ENCODE measurements at regions not wholly inside any gene's neighbourhood (a gene's known extent, or its start where the extent isn't known, plus 50 kb on each side); places are given as distances from the start of the nearest gene placed in this dataset.
"Not testable (repeated sequence)": the region's sequence is repeated elsewhere in the genome, so short reads cannot be mapped to it uniquely, and the experiment has no call there.

GRCh38 chr5:111615054-111615453 is 102.7 kb upstream of the STARD4 start:
- Histone ChIP-seq H3K27ac (no peak overlapping the region), H3K36me3 (no peaks in the 10 kb centered on the region), H3K9me3 (no peaks in the 10 kb centered on the region), H3K4me3 (no peak overlapping the region), H3K27me3 (no peaks in the 10 kb centered on the region), H3K4me1 (no peaks in the 10 kb centered on the region)
- no peak for DNase-seq (ENCODE audit: low spot score in 2 of 2)
- TF ChIP-seq POLR2A (IDR thresholded peaks at IDR 0.05) (no peak), CTCF (IDR thresholded peaks at IDR 0.05) (no peak), POLR2AphosphoS5 (IDR thresholded peaks at IDR 0.05) (no peak)
- intact Hi-C loops (cut with DNase I; ENCODE audit: low total_unique reads): no loop called here

- not testable (repeated sequence) for DNase-seq (ENCODE audit: low spot score in 2 of 2); H3K9me3 ChIP-seq
Measured at GRCh38 chr5:111612013-111612630, 99.8 kb upstream of the STARD4 start.

GRCh38 chr5:111606194-111606593 is 93.9 kb upstream of the STARD4 start:
- H3K9me3 ChIP-seq: no peaks in the 10 kb centered on the region
- no peaks in the 10 kb centered on the region for H3K36me3 ChIP-seq
- H3K27me3 ChIP-seq: no peaks in the 10 kb centered on the region
- TF ChIP-seq POLR2AphosphoS5 (IDR thresholded peaks at IDR 0.05): no peak
- TF ChIP-seq POLR2A (IDR thresholded peaks at IDR 0.05): no peak
- no peak for TF ChIP-seq CTCF (IDR thresholded peaks at IDR 0.05)
- intact Hi-C loops (cut with DNase I; ENCODE audit: low total_unique reads): no loop called here
- DNase-seq (ENCODE audit: low spot score in 2 of 2): no peak
- H3K27ac ChIP-seq: no peak overlapping the region
- H3K4me3 ChIP-seq: no peak overlapping the region
- no peaks in the 10 kb centered on the region for H3K4me1 ChIP-seq

More at GRCh38 chr5:111612013-111612630, 99.8 kb upstream of the STARD4 start:
- intact Hi-C loops (cut with DNase I; ENCODE audit: low total_unique reads); H3K4me1 ChIP-seq; H3K27me3 ChIP-seq; H3K4me3 ChIP-seq; H3K36me3 ChIP-seq; H3K27ac ChIP-seq: not testable (repeated sequence)

- Histone ChIP-seq H3K9me3 (no peaks in the 10 kb centered on the region), H3K27me3 (no peaks in the 10 kb centered on the region), H3K36me3 (no peaks in the 10 kb centered on the region), H3K4me3 (no peak overlapping the region), H3K27ac (no peak overlapping the region), H3K4me1 (no peaks in the 10 kb centered on the region)
- DNase-seq (ENCODE audit: low spot score in 2 of 2): no peak
- intact Hi-C loops (cut with DNase I; ENCODE audit: low total_unique reads): no loop called here
- TF ChIP-seq POLR2AphosphoS5 (IDR thresholded peaks at IDR 0.05): no peak
- TF ChIP-seq POLR2A (IDR thresholded peaks at IDR 0.05): no peak
- TF ChIP-seq CTCF (IDR thresholded peaks at IDR 0.05): no peak
Measured at GRCh38 chr5:111603446-111603827, 91.1 kb upstream of the STARD4 start.

- no peaks in the 10 kb centered on the region for H3K36me3 ChIP-seq
- no peaks in the 10 kb centered on the region for H3K4me1 ChIP-seq
- intact Hi-C loops (cut with DNase I; ENCODE audit: low total_unique reads): no loop called here
- H3K4me3 ChIP-seq: no peak overlapping the region
- H3K9me3 ChIP-seq: no peaks in the 10 kb centered on the region
- H3K27ac ChIP-seq: no peak overlapping the region
- DNase-seq (ENCODE audit: low spot score in 2 of 2): no peak
- no peaks in the 10 kb centered on the region for H3K27me3 ChIP-seq
- TF ChIP-seq CTCF (IDR thresholded peaks at IDR 0.05): no peak
- TF ChIP-seq POLR2AphosphoS5 (IDR thresholded peaks at IDR 0.05): no peak
- TF ChIP-seq POLR2A (IDR thresholded peaks at IDR 0.05): no peak
Measured at GRCh38 chr5:111602817-111603445, 90.6 kb upstream of the STARD4 start.

Measured in breast epithelium (tissue), 4 donors.